ENCODE measurements at regions not wholly inside any gene's neighbourhood (a gene's known extent, or its start where the extent isn't known, plus 50 kb on each side); places are given as distances from the start of the nearest gene placed in this dataset.

DNA sequence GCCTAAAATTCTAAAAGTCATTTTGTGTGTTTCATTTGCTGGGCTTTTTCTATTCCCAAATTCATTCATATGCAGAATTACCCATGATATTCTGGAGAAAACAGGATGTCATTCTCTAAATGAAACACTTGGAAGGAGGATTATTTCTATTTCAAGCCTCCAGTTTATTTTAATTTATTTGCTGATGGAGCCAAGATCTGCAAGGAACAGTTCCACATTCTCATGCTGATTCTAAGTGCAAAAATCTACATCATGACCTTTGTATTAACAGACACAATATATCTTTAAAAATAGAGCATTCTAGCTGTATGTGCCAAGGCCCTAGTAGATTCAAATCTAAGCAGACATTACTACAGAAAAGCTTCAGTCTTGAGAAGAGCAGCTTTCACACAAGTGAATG is 51.3 kb upstream of the KCND2 start:
- TF ChIP-seq, protein P1, sequence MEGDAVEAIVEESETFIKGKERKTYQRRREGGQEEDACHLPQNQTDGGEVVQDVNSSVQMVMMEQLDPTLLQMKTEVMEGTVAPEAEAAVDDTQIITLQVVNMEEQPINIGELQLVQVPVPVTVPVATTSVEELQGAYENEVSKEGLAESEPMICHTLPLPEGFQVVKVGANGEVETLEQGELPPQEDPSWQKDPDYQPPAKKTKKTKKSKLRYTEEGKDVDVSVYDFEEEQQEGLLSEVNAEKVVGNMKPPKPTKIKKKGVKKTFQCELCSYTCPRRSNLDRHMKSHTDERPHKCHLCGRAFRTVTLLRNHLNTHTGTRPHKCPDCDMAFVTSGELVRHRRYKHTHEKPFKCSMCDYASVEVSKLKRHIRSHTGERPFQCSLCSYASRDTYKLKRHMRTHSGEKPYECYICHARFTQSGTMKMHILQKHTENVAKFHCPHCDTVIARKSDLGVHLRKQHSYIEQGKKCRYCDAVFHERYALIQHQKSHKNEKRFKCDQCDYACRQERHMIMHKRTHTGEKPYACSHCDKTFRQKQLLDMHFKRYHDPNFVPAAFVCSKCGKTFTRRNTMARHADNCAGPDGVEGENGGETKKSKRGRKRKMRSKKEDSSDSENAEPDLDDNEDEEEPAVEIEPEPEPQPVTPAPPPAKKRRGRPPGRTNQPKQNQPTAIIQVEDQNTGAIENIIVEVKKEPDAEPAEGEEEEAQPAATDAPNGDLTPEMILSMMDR (conservative IDR thresholded peaks at IDR 0.05; ENCODE audit: low read depth, low read length) = no peak
- TF ChIP-seq EZH2 (IDR thresholded peaks at IDR 0.05; ENCODE audit: borderline replicate concordance, low read depth, low read length, poor library complexity, severe bottlenecking) = no peak

Measured in A673 (cell line).